ENCODE measurements at regions not wholly inside any gene's neighbourhood (a gene's known extent, or its start where the extent isn't known, plus 50 kb on each side); places are given as distances from the start of the nearest gene placed in this dataset.

DNA sequence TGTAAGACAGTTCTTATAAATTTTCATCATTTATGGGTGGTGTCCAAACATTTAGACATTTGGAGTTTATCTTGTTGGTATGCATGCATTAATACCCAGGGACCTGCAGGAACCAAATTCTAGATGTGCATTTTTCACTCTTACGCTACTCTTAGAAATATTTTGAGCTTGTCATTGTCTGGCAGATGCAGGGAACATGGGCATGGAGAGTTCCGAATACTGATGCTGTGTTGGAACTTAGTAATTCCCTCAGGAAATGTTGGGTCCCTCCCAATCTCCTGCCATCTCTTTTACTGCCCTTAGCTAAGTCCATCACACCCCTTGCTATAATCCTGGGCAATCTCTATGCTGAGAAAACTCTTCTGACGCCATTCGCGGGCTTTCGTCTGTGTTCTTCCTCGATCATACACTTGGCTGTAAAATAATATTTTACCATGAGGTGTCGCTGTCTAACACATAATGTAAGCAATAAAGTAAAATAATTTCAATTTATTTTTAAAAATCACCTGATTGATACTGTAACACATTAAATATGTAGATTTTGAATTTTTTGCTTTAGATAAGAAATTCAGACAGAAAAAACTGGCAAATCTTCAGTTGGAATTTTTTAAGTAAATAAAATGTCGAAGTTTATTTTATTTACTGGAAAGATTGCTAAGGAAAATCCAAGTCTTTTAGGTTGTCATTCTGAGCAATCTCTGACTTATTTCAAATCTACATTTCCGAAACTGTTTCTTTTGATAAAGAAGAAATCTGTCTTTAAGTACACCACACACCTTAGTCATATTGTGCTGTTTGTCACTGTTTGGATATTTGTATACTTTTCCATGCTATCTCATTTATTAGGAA, 304.1 kb upstream of the SSTR1 start:
- DNase-seq: peak; percentile 71

DNA sequence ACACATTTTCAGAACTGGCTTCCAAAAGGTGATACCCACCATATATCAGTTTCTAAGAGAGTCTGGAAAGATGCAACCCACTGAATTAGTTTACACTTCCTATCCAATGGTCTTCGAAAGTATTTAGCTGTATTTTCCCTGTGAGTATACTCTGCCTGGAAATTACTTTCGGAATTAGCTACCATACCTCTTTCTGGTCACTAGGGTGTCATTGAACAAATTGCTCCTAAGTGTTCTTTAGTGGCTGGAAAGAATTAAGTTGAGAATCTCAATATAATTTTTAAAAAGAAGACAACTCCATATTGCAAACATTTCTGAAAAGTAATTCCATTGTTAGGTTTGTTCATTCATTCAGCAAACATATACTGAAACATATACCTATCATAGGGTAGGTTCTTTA, 283.1 kb upstream of the SSTR1 start:
- DNase-seq: no peak

DNA sequence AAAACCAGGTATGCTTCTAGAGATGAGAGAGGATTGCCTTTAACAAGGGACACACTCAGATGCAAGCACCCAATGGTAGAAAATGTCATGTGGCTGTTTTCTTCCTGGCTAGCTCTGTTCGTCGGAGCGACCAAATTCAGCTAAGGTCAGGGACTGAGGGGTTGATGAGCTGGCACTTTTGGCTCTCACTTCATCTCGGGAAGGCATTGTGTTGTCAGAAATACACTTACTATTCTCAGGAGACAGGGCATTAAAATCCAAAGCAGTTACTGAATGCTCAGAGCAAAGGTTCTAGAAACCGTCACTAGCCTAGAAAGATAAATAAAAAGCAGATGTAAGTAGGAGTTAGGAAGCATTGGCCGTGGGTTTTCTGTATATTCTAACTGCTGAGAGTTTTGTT, 275.7 kb upstream of the SSTR1 start:
- DNase-seq: no peak

DNA sequence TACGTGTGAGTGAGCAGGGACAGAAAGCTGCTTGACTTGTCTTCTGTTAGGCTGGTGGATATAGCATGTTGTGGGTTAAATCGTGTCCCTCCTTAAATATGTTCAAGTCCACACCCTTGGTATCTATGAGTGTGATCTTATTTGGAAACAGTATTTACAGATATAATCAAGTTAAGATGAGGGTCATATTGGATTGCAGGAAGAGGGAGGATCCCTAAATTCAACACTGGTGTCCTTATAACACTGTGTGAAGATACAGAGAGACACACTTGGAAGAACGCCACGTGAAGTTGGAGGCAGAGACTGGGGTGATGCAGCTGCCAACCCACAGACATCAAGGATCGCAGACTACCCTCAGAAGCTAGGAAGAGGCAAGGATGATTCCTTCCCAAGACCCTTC, 275.2 kb upstream of the SSTR1 start:
- DNase-seq: no peak

DNA sequence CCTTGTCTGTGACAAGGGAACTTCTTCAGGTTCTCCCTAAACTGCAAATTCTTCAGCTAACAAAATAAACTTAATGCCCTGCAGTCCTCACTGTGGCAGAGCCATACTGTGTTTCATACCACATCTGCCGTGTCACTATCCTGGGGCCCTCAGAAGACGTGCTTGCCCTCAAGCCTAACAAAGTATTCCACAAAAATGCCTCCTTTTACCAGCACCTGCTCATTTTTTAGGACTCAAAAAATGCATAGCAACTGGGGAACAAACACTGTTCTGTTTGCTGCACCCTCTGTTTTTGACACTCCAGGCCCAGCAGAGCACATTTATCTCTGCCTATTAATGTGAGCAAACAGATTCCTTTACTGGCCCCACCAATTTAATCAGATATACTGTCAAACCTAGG, 270.7 kb upstream of the SSTR1 start:
- DNase-seq: no peak

DNA sequence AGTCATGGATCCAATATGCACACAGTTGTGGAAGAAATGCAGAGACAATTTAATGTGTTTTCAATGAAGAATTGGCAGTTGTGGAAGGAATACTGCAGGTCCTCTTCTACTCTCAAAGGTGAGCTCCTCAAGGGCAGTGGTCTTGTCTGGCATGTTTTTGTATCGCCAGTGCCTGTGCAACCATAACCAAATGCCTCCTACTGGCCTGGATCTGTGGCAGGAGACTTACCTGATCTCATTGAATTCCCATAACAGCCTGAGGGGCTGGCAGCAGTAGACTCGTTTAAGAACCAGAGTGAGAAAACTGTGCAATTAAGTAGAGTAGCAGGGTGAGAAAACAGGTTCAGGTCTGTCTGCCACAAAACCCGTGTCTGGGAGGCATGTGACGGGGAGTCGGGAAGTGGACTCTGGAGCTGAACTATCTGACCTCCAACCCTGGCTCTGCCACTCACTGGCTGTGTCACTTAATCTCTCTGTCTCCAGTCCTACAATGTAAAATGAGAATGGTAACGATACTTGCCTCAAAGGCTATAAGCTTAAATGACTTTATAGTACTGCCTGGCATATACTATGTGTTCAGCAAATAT, 268.2 kb upstream of the SSTR1 start:
- no peak for DNase-seq

DNA sequence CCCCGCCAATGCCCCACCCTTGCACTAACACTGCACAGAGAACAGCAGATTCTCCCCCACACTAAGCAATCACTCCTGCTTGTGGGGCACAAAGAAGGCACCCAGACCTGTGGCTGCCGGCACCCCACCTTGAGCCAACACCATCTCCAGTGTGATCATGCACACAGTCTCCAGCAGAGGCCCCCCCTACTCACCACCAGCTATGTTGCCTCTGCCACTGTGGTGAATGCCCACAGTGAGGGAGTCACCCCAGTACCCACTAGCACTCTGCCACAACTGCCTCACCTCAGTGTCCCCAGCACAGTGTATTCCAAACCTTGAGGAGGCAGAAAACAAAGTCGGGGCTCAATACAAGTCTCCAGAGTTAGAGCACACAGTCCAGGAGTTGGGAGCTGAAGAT, 261.7 kb upstream of the SSTR1 start:
- DNase-seq: no peak

DNA sequence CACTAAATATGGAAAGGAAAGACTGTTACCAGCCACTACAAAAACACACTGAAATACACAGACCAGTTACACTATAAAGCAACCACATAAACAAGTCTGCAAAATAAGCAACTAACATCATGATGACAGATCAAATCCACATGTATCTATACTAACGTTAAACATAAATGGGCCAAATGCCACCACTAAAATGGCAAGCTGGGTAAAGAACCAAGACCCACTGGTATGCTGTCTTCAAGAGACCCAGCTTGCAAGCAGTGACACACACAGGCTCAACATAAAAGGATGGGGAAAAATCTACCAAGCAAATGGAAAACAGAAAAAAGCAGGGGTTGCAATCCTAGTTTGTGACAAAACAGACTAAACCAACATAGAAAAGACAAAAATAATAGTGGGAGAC, 260.9 kb upstream of the SSTR1 start:
- no peak for DNase-seq

DNA sequence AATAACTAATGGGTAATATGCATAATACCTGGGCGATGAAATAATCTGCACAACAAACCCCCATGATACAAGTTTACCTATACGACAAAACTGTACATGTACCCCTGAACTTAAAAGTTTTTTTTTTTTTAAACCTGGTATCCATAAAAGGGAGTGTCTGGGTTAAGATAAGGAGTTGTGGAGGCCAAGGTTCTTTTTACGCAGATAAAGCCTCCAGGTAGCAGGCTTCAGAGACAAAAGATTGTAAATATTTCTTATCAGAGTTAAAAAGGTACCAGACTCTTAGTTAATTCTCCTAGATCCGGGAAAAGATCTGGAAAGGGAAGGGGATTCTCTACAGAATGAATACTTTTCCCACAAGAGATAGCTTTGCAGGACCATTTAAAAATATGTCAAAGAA, 259.4 kb upstream of the SSTR1 start:
- DNase-seq: no peak

DNA sequence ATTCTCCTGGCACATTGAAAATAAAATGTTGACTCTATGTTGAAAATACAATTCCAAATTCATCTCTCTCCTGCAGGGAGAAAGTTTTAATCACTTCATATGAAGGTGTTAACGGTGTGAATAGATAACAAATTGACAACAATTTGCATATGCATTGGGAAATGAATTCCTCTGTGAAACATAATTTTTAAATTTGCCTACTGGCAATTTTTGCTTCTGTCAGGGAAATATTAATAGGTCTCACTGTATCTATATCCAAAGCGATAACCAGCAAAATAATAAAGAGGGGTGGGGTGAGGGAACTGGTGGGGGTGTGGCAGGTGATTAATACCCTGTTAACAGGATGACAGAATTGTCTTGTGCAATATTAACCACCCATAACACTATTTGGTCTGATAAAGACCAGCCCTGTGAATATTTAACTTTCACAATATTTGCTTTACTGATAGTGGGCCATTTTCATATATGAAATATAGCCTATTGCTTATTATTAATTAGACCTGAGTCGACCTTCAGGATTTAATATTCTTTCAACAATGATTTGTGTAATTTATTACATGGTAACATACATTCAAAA, 239.0 kb upstream of the SSTR1 start:
- no peak for DNase-seq

DNA sequence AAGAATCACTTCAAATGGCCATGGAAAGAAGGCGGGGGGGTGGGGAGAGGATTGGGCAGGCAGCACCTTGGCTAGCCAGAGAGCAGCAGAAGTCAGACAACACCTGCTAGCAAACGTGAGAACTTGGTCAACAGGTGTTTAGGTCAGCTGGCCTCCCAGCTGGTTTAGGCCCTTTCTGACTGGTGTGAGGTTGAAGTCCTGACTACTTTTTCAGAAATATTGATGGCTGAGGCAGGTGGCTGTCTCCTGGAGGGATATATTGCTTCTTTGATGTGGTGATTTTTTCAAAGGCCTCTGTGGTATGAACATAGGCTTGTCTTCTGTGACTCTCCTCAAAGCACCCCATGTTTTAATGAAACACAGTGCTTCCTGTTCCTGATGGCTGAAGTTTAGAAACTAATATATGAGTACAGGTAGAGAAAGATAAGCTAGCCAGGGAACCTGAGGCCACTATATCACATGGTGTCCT, 238.2 kb upstream of the SSTR1 start:
- DNase-seq: no peak

DNA sequence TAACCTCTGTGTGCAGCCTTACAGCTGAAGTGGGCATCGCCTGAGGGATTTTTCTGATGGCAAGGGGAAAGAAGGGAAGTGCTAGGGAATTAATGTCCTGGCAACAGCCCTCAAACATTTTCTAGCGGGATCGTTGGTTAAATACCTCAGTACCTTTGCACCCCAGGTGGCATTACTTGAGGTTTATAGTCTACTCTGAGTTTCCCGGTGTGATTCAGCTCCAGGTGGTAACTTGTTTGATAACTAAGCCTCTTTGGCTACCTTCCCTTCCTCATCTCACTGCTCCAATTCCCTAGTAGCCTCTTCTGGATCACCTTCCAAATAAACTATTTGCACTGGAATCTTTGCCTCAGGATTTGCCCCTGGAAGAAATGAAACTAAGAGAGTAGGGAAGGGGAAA, 237.0 kb upstream of the SSTR1 start:
- DNase-seq: no peak

DNA sequence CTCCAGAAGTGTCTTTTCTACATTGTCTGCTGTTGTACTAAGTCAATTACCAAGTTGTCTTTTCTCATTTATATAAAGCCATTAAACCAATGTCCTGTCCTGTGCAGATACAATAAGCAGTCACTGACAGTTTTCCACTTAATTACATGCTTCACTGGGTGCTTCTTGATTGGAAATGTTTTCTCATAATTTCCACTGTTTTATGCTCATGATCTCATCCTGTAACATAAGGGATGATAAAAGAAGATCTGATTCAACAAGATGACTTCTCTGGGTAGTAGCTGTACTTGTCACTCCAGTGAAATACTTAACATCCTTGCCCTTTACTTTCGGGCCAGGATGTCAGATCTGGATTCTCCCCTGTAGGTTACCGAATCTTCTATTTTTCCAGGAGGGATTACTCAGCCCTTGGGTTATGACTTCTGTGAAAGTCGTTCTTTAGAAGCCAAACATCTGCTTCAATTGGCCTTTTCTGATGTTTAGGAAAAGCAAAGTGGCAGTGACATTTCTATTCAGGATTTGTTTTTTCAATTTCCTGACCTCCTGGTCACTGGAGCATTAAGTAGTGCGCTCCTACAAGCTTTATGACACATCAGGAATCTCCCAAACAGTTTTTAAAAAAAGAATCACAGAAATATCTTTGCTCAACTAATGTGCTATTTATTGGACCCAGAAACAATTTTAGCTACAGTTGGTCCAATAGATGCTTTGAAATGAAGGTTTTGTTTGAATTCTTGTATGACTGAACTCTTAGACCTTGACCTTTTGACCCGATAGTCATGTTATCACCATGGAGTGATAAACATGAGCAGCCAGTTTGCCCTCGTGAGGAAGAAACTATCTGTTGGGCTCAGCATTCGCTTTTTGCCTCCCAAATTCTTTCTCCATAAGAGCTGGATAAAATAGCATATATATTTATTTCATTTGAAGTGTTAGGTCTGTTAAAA, 234.5 kb upstream of the SSTR1 start:
- DNase-seq: no peak

DNA sequence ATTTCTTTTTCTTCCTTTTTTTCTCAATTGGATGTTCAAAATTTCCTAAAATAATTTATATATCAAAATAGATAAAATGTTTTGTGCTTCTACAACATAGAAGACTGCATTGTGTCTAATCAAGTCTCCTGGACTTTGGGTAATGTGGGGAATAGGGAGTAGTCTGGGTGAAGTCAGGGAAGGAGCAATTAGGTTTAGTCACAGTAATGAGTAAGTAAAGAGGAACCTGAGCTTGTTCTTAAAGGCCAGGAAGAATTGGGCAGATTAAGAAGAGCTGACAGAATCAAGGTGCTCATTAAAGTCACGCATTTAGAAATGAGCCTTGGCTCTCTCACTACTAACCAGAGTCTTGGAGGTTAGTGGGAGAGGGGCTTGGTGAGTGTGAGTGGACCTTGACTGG, 233.3 kb upstream of the SSTR1 start:
- DNase-seq: no peak

DNA sequence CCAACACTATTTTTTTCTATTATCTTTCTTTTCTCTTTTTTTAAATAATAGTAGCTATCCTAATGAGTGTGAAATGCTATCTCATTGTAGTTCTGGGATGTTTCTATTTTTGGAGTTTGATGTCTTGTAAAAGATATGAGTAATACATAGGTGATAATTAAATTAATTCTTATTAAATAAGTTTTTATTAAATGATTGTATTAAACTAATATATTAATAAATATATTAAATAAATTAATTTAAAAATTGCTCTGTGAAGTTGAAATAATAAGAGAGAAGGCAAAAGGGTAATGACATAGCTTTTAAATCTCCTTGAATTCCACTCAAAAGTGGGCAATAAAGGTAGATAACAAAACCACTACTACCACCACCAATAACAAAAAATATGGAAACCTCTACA, 230.2 kb upstream of the SSTR1 start:
- no peak for DNase-seq

DNA sequence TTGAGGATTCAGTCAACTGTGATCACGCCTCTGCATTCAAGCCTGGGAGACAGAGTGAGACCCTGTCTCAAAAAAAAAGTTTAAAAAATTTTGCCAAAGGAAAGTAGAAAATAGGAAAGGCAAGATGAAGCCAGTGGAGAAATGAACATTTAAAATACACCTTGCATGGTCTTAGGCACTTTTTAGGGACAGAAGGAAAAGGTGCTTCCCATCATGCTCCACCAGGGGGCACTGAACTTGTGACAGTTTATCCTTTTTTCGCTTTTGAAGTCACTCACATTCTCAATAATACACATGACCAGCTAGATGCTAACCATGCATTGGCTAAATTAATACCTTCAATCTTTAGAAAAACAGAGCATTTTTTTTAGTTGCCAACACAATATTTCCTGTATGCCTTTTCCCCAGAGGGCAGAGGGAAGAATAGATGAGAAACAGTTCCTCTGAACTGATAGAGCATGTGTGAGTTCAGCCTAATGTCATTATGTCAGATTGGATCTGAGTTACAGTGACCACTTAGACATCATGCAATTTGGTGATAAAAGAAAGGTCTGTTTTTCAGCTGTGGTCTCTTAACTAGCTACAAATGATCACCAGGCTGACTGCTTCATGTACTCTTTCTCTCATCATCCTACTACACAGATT, 221.8 kb upstream of the SSTR1 start:
- no peak for DNase-seq

DNA sequence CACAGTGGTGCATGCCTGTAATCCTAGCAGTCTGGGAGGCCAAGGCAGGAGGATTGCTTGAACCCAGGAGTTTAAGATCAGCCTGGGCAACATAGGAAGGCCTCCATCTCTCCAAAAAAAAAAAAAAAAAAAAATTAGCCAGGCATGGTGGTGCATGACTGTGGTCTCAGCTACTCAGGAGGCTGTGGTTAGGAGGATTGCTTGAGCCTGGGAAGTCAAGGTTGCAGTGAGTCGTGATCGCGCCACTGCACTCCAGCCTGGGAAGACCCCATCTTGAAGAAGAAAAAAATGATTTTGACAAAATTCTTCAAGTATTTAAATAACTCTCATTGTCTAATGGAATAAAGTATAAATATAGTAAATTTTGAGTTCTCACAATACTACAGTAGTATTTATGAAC, 219.2 kb upstream of the SSTR1 start:
- no peak for DNase-seq

DNA sequence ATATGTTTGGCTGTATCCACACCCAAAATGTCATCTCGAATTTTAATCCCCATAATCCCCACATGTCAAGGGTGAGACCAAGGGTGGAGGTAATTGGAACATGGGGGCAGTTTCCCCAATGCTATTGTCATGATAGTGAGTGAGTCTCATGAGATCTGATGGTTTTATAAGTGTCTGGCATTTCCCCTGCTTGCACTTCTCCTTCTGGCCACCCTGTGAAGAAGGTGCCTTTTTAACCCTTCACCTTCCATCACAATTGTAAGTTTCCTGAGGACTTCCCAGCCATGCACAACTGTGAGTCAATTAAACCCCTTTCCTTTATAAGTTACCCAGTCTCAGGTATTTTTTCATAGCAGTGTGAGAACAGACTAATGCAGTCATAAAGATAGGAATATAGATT, 216.7 kb upstream of the SSTR1 start:
- DNase-seq: no peak

DNA sequence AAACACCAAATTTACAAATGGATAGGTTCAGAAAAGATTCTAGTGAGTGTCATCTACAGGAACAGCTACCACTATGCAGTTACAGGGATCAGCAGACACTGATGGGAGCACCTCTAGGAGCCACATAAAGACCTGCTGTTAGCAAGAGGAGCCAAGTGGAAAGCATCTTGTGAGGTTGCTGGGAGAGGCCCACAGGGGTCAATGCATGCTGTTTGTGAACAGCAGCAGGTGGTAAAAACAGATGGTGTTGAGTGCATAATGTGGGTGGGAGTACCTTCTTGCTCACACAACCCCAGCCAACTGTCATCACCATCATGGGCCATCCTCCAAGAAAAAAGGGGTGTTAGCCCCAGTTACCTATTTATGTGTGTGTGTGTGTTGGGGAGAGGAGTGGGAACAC, 215.2 kb upstream of the SSTR1 start:
- DNase-seq: no peak

DNA sequence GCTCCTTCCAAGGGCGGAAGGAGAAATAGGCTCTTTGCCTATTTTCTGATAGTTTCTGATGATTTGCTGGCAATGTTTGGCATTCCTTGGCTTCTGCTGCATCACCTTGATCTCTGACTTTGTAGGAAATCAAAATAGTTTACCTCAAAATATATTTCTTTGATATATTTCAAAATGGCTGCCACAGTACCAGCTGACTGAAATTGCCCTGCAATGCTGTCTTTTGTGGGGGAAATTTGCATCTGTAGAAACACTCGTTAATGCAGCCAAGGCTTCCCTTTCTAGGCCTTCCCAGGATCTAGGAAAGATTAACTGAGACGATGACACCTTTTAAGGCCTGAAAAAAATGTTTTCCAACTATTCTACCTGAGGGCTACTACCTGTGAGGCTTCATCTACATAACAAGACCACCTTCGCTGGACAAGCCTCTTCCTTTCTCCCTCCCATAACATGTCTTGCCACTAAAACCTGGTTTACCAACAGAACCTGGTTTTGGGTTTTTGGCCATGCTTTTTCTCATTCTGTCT, 212.8 kb upstream of the SSTR1 start:
- no peak for DNase-seq

DNA sequence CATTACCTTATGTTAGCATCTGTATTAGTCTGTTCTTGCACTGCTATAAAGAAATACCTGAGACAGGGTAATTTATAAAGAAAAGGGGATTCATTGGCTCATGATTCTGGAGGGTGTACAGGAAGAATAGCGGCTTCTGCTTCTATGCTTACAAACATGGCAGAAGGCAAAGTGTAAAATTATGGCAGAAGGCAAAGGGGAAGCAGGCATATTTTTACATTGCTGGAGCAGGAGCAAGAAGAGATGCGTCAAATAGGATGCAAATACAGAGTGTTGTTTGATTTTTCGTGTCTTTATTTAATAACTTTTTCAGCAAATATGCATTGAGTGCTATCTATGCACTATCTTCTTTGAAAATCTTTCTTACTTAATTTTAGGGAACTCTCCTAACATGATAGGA, 210.7 kb upstream of the SSTR1 start:
- DNase-seq: no peak

DNA sequence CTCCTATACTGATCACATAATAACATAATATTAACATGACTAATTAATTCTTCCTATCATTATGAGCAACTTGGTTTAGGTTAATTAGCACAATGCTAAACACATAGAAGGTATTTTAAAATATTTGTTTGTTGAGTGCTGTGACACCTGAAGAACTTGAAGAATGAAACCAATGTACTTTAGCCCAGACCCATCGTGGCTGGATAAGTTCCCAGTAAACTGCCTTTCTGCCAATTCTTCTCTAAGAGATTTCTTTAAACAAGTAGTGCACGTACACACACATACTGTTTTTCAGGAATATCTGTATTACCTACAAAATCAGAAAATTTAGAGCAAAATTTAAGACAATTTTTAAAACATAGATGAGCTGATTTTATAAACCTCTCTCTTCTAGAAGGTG, 207.4 kb upstream of the SSTR1 start:
- DNase-seq: no peak

DNA sequence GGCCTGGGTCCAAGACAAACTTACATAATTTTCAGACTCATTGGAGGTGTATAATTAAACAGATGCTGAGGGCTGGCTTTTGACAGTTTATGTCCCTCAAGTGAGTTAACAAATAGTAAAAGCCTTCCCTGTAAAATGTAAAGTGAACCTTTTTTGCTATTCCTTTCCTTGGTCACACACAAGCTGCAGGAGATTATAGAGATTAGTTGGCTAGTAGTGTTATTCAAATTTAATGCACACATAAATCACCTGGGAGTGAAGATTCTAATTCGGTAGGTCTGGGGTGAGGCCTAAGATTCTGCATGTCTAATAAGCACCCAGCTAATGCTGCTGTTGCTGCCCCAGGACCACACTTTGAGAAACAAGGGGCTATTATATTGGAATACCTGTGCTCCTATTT, 206.2 kb upstream of the SSTR1 start:
- DNase-seq: no peak
